Kidney glomerular epithelial cell (primary cell): ENCODE measurements at regions not wholly inside any gene's neighbourhood (a gene's known extent, or its start where the extent isn't known, plus 50 kb on each side); places are given as distances from the start of the nearest gene placed in this dataset.

Source experiments
- DNase-seq: peaks from one replicate; lab custom pipeline; 2025; lab: John Stamatoyannopoulos, UW

DNA sequence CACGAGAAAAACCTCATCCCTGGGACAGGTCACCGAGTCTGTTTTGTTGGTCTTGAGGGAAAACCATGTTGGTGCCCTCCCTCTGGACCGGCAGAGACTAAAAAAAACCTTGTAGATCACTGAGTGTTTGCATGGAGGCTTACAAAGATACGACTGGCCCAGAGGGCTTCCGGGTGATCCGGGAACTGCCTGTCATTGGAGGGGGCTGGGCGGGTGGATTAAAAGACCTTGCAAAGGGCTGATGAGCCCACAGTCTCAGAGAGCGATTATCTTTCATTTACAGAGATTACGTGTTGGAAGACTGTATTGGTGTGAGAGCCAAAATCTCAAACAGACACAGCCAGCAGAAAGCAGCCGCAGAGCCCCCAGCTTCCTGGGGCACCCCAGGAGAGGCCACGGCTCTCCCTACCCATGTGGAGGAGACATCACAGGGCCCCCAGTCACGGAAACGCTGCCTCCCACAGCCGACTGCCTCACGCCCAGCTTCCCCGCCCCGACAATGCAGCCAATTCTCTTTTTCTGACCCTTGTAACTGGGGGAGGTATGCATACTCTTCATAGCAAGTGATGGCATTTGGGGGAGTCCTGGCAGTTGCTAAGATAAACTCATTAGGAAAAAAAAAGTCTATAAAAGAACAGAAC lies 426.4 kb downstream of the CTTN start:
- no peak for DNase-seq

DNA sequence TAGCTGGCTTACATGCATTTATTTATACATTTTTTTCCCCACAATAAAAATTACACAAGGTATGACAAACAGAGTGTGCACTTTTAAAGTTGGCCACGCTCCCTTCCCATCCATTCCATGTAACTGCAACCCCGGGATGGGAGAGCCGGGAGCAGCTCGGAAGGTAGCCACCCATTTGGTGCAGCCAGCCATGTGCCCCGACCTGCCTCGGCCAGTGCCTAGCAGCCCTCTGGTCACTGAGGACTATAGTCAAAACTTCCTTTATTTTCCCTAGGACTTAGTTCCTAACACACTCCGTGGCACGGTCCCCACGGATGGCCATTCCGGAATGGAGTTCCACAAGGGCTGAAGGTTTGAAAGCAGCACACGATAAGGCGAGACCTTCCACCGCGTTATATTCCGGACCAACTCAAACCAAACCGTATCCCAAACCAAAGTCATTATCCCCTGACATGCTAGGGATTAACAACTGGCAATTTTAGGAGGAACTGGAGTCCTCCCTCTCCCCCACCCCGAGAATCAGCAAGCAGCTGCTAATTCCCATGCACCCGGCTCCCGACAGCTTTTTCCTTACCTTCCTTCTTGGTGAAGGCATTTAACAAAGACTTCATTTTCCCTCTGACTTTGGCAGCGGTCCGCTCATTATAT lies 426.4 kb downstream of the SHANK2 start:
- DNase-seq = no peak

DNA sequence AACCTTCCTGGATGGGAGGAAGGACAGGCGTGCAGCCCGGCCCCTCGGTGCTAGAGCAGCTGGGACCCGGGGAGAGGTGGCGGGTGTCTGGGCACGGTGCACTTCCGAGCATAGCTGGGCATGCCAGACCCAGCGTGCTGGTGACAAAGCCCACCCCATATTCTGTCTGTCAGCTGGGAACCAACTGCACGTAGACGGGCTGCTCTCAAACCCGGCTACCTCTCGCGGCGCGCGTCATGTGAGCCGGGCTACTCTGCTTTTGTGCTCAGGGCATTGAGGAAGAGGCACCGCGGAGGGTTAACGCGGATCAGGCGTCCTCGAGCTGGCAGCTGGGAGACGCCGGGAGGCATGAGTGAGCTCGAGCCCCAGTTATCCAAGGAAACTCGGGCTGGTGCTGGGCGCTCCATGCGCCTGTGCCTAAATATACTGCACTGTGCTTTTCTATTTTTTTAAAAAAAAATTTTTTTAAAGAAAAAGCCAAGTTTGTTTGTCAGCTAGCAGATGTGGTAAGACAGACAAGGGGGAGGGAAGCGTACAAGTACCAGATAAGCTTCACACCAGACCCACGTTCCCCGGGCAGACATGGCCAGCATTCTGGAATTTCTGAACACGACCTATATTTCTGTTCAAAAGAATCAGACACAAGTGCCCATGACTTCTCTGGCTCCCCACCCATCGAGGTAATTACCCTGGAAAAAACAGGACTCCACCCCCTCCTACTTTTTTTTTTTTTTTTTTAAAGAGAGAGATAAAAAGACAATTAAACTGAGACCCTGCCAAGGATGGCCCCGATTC lies 425.6 kb downstream of the SHANK2 start:
- DNase-seq = no peak

DNA sequence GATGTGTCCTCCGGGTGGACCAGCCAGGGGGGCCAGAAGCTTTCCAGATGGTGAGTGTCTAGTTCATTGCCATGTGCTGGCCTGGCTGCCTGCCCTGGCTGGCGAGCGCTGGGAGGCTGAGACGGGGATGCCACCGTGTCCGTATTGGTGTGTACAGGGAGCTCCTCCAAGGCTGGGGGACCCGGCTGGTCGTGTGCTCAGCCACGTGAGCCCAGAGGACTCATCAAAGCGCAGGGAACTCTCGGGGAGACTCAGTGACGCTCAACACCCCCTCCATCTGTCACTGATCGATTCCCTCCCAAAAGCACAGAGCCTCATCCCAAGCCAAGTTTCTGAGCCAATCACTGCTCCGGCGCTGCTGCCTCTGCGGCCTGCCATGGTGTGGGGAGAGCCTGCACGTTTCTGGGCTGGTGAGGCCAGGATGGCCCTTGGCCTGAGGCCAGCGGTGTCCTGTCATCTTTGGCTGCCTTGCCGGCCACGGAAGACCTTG lies 423.7 kb downstream of the SHANK2 start:
- DNase-seq = no peak

DNA sequence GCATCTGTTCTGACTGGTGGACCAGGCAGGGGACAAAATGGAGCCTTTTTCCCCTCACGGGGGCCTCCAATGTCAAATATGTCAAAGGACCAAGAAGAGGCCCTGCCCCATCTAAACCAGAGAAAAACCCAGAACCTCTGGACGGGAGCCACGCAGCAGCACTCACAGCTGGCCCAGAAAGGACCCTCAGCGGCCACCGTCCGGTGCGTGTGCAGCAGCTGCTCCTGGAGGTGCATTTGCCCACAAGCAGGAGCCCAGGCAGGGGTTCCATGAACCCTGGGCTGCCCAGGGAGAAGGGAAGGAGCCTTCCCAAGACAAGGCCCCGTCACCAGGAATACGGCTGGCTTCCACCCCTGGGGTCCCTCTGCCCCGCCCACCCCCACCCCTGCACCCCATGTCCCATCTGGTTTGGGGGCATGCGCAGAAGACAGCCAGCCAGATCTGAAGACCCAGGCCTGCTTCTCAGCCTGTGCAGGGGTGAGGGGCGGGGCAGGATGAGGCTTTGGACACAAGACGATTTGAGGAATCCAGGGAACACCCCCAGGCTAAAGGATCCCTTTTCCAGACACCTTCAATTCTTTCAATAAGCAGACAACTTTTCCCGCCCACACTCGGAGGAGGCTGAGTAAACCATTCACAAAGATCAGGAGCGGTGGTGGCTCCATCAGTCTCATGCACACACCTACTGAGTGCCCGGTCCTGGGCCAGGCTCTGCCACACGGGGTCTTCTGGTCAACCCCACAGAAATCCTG lies 423.1 kb downstream of the SHANK2 start:
- no peak for DNase-seq

DNA sequence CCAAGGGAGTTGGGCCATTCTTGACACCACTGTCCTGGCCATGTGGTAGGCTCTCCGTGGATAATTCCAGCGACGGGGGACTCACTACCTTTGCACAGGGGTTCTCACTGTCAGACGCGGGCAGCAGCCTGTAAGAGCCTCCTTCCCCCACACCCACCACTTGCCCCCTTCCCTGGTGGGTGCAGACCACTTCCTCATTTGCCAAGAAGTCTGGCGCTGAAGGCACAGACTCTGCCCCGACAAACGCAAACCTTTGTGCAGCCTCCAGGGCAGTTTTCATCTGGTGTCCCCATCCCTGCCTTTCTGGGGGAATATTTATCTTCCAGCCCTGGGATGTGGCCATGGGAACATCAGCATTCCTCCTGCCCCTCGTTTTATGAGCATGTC lies 422.5 kb downstream of the SHANK2 start:
- DNase-seq = no peak

DNA sequence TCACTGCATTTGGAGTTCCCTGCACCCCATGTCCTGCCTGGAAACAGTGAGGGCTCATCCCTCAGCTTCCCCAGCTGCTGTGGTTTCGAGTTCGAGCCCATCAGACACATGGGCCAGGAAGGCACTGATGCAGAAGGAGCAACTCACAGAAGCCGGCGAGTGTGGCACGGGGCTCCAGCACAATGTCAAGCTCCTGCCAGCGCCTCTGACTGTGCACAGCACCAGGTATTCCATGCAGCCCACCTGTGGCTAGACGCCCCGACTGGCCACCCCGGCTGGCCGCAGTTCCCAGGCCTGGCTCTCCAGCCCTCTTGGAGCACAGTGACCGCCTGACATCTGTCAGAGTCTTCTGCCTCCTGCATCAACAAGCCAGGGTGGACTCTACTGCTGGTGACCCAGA lies 419.4 kb downstream of the SHANK2 start:
- DNase-seq = no peak

DNA sequence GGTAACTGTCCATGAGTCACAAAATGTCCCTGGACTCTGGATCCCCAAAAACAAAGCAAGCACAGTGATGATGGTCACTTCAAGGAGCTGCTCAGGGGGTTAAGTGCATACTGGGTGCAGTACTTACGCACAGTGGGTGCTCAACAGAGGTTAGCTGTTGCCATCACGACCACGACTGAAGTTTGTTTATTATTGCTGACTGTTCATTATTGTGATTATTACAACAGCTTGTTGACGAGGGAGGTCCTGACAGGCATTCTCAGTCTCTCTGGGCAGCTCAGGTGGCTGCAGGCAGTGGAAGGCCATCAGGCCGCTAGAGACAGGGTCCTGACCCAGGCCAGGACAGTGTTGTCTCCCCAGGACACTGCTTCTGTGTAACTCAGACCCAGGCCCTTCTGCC lies 418.8 kb downstream of the SHANK2 start:
- no peak for DNase-seq

DNA sequence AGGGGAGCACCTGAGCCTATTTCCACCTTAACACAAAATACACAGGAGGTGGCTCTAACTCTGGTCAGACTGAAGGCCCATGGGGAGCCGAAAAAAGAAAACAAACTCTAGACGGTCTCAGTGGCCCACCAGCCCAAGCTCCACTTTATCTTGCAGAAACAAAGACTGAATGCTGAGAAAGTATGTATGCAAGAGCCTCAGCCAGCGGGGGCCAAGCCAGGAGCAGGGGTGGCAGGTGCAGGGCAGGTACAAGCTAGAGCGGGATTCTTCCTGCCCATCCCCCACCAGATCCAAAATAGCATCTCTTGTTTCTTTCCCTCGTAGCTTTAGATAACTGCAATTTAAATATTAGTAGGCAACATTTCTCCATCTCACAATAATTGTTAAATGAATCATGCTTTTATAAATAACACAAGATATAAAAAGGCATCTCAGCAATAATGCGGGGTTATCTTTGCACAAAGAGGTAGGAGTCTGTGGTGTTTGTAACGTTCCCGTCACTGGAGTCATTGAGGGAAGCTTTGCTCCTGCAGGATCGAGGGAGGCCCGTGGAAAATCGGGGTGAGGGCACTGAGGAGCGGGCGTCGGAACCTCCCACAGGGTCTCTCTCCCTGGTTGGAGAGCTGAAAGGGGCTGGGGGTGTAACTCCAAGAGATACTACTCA lies 418.0 kb downstream of the SHANK2 start:
- DNase-seq = no peak

DNA sequence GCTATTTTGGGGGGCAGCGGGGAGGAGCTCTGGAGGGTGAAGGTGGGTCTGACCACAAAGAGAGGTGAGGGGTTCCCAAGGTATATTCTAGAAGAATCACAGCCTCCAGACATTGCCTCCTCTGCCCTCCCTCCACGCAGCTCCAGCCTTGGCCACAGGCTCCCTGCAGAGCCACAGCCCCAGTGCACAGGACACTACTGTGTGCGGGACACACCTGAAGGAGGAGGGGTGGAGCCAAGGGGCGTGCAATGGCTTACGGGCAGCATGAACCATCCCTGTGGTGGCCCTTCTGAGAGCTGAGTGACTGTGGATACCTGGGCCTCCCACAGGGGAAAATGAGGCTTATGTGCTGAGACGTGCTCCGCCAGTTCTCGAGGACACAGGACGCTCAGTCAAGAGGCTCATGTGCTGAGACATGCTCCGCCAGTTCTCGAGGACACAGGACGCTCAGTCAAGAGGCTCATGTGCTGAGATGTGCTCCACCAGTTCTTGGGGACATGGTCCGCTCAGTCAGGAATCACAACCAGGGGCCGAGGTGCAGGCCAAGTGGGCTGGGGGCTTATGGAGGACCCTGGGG lies 417.3 kb downstream of the SHANK2 start:
- no peak for DNase-seq

DNA sequence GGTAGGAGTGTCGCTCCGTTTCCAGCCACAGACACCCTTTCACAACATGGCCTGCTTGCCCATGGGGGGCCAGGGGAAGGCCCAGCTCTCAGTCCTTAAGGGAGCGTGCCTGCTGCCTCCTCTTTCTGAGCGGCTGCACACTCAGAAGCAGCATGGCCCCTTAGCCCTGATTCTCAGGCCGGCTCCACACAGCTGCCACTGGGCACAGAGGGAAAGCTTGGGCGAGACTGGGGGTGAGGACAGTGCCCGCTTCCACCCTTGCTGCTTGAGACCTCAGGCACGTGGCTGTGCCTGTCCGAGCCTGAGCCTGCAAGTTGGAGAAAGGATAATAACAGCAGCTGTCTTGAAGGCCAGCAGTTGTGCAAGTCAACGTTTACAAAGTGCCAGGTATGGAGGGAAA lies 416.3 kb downstream of the SHANK2 start:
- DNase-seq = no peak

DNA sequence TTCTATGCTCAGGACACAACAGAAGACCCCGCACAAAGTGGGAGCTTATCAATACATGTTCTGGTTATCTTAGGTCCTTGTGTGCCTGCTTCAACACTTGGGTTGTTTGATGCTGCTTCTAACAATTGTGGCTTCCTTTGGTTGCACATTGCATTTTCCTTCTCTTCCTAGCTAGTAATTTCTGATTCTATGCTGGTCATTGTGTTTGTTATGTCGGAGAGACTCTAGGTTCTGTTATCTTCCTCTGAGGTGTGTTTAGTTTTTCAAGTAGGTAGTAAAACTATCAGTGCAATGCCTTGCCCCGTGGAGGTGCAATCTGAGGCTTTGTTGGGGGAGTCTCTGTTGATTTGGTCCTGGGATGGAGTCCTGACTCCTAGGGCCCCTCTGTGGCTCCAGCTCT lies 414.2 kb downstream of the SHANK2 start:
- DNase-seq = no peak

DNA sequence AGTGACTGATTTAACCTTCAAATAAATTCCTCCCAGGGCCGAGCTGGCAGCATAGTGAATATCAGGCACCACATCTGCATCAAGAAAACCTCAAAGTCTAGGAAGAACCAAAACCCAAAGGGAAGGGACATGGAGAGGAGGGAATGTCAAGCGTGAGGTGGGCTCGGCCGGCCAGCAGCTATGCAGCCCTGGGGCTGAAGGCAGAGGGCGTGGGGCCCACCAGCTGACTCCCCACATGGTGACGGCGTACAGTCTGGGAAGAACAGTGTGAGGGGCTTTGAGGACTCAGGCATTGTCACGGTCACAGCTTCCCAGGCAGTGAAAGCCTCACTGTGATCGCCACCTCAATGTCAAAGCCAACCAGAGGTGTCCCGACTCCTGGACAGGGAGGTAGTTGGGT lies 412.5 kb downstream of the SHANK2 start:
- DNase-seq = no peak

DNA sequence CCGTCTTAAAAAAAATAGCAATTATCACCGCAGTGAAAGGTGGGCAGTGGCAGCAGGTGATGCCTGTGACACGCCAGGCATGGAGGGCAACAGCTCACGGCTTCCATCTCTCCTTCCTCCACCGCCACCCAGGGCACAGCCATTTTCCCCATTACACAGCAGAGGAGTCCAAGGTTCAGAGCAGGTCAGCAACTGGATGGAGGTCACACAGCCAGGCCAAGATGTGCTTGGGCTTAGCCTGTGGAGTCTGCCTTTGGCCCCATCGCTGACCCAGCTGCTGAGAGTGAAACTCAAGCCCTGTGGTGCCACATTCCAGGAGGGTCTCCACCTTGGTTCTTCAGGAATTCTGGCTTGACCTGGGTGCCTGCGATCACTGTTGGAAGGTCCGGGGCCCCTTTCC lies 411.1 kb downstream of the SHANK2 start:
- no peak for DNase-seq

DNA sequence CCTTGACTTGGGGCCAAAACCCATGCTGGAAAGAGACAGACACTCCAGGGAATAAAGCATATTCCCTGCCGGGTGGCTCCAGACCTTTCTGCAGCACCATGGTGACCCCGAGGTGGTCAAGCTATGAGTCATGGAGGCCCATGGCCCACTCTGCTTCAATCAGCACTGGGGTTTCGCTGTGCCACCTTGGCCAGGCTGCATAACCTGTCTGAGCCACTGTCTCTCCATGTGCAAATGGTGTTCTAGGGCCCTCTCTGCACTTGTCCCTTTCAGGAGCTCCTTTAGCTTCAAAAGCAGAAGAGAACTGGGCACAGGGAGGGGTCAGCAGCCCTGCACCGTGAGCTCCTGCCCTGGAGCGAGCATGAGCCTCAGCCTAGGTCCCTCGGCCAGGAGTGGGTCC lies 410.1 kb downstream of the SHANK2 start:
- DNase-seq = no peak

DNA sequence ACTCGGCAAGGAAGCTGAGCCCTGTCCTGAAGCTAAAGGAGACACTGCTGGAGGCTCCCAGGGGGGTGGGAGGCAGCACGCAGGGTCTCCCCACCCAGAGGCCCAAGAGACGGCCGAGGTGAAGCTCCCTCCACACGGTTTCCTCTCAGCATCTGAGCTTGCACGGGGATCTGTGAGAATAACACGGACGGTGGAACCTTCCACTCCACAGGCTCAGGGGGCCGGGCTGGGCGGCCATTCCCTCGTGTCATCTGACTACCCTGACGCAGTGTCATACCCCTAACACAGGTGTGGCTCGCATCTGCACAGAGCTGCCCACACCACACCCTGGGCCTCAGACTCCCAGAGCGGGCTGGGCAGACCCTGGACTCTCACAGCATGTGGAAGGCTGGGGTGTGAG lies 409.7 kb downstream of the SHANK2 start:
- DNase-seq = no peak

DNA sequence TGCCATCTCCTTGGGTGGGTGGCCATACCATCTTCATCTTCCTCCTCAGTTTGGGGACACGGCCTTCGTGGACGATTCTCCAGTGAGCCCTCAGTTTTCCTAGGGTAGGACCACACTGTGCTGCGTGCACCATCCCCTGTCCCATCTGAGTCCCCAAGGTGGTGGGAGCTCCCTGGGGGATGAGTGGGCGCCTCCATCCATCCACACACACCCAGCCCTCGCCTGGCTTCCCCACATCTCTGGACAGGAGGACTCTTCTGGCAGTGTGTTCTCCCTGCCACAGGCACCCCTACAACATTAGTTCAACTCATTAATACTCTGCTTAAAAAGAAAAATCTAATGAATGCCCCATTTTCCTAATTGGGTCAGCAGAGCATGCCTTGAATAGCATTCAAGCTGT lies 408.5 kb downstream of the SHANK2 start:
- no peak for DNase-seq

DNA sequence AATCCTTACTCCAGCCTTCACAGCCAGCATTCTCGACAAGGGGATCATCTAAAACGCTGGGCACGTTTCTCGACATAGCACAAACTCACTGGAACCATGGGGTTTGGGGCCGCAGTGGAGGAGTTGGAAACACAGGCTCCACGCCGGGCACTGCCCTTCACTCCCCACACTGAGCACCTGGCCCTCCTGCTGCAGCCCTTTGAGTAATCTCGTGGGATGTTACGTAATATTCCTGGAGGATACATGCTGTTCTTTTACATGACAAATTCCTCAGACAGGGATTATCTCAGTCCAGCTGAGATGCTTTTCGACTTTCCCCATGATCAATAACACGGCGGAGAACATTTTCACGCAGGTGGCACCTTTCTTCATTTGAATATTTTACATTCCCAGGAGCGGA lies 408.0 kb downstream of the SHANK2 start:
- DNase-seq = no peak

DNA sequence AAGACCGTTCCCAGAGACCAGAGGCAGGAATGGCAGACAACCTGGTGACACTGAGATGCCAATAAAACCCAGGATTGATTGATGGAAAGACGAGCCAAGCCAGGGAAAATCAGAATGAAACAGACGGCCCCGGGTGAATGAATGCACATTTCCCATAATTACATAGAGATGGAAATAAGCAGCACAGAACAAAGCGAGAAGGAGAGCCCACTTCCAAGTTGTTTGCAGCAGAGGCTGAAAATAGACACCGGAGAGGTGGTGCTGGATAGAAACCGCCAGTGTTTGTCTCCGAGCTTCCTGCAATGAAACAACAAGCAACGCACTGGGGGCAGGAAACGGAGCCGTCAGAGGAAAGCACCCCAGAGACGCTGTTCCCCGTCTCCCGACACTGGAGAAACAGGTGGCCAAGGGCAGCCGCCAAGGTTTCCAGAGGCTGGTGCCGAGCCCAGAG lies 406.8 kb downstream of the SHANK2 start:
- DNase-seq = no peak

DNA sequence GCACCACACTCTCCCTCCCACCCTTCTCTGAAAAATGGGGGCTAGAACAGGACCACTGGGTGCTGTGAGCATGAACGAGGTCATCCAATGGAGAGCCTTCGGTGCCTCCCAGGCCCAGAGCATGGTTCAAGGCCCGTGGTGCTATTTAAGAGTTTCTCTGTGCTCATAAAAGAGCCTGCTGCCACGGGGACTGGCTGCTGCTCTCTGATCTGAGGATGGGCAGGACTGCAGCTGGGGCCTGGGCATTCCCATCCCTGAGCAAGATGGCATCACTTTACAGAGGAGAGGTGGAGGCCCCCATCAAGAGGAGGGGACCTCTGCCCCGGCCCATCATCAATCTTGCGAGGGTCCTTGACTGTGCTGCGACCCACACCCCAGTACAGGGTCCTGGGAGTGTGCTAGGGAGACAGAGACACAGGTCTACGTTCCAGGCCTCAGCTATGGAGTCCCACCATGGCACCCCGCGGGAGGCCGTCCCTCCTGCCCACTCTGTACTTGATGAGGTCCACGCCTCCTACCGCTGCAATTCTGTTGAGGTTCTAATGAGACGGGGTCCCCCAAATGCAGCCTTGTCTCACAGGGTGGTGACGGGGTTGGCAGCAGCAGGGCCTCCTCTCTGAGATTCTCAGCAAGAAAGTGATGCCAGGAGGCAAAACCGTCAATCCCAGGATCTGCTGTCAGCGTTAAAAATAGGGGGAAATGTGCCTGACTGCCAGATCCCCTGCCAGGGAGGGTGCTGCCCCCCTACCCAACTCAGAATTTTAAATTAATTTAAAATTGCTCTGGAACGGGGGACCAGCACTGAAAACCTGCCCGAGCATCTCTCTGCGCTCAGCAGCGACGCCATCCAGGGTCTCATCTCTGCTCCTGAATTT lies 405.4 kb downstream of the SHANK2 start:
- no peak for DNase-seq
